HCT116 (cell line): ENCODE measurements at regions not wholly inside any gene's neighbourhood (a gene's known extent, or its start where the extent isn't known, plus 50 kb on each side); places are given as distances from the start of the nearest gene placed in this dataset.

Experiments used
- ATAC-seq: fragments of 200-7000 bp; cut with Tn5 transposase; 2 replicates; pipeline ENCODE4 v1.9.1; 2020; ENCODE audit warnings: mild to moderate bottlenecking, moderate library complexity
- BruUV-seq: library from RNA; stranded (reverse); fragments of 400-500 nt; replicated peaks from 2 replicates; lab custom pipeline; 2021; lab: Mats Ljungman, UMichigan
- CTCF ChIA-PET: fragments of 300-600 bp; sonication (Branson Sonifier 250); formaldehyde crosslinking; loops from one replicate; lab custom pipeline; 2021; ENCODE audit warnings: antibody characterized with exemption; lab: Charles Lee
- POLR2A ChIA-PET: fragments of 300-600, 350-600 bp; sonication (Branson Sonifier 250); formaldehyde crosslinking; loops from one replicate; lab custom pipeline; 2021; ENCODE audit warnings: antibody characterized with exemption; lab: Charles Lee
- RAD21 ChIA-PET, 2 experiments: fragments of 300-600 bp; sonication (Branson Sonifier 250); formaldehyde crosslinking; loops; one replicate each; lab custom pipeline; 2023; ENCODE audit warnings: low total read pairs in 2 of 2; ENCODE audit not compliant: uncharacterized antibody in 2 of 2, unreplicated experiment in 2 of 2, low non-redundant PET in 1 of 2; lab: Charles Lee
- DNase-seq: peaks from one replicate; pipeline ENCODE4 v3.0.0-alpha.2; 2010; ENCODE audit warnings: low read depth, low spot score
- H2AFZ ChIP-seq: fragments of 200-600 bp; shearing (Covaris generic), sonication (generic); 2 replicates; pipeline ENCODE4 v1.6.1; 2017; ENCODE audit warnings: low read depth, mixed run types, mixed read lengths, antibody characterized with exemption, low read length; ENCODE audit not compliant: poor library complexity, severe bottlenecking
- H3K27ac ChIP-seq: 2 replicates; pipeline ENCODE4 v1.5.1; 2012; ENCODE audit warnings: low read depth, low read length
- H3K27me3 ChIP-seq: fragments of 200-600 bp; sonication (generic); 2 replicates; pipeline ENCODE4 v1.6.1; 2016; ENCODE audit warnings: mixed run types, low read length, mixed read lengths; ENCODE audit not compliant: insufficient read depth
- H3K36me3 ChIP-seq, 2 experiments: fragments of 200-500 bp in 1 of 2; fragments of 200-600 bp in 1 of 2; sonication (Bioruptor generic) in 1 of 2; sonication (generic) in 1 of 2; 2 replicates each; pipeline versions ENCODE4 v1.5.1 to v1.6.1; 2014 to 2016; ENCODE audit warnings: low read length in 2 of 2, inconsistent platforms in 1 of 2, mixed read lengths in 1 of 2, mixed run types in 1 of 2; ENCODE audit not compliant: insufficient read depth in 2 of 2, control insufficient read depth in 1 of 2
- H3K4me1 ChIP-seq, 2 experiments: fragments of 200-600 bp in 1 of 2; sonication (generic) in 1 of 2; 2 replicates each; pipeline versions ENCODE4 v1.5.1 to v1.6.1; 2012 to 2017; ENCODE audit warnings: low read length in 2 of 2, inconsistent platforms in 1 of 2, mild to moderate bottlenecking in 1 of 2, mixed read lengths in 1 of 2, mixed run types in 1 of 2, moderate library complexity in 1 of 2; ENCODE audit not compliant: insufficient read depth in 2 of 2, control insufficient read depth in 1 of 2
- H3K4me2 ChIP-seq: fragments of 200-600 bp; sonication (generic); 2 replicates; pipeline ENCODE4 v1.6.1; 2017; ENCODE audit warnings: mixed run types, low read length, mixed read lengths
- H3K4me3 ChIP-seq, 2 experiments: fragments of 200-600 bp in 1 of 2; sonication (generic) in 1 of 2; replicated peaks in 1 of 2; 2 replicates each; pipeline ENCODE4 v1.5.1; 2011 to 2016; ENCODE audit warnings: low read length in 2 of 2, control low read depth in 1 of 2, low read depth in 1 of 2, mild to moderate bottlenecking in 1 of 2, mixed read lengths in 1 of 2, mixed run types in 1 of 2
- H3K79me2 ChIP-seq: fragments of 200-600 bp; sonication (generic); 2 replicates; pipeline ENCODE4 v1.6.1; 2017; ENCODE audit warnings: mild to moderate bottlenecking, mixed run types, low read length, moderate library complexity, mixed read lengths; ENCODE audit not compliant: insufficient read depth
- H3K9ac ChIP-seq: fragments of 200-600 bp; sonication (generic); 2 replicates; pipeline ENCODE4 v1.6.1; 2016; ENCODE audit warnings: low read length, mixed read lengths
- H3K9me2 ChIP-seq: fragments of 200-600 bp; sonication (generic), shearing (Covaris generic); 2 replicates; pipeline ENCODE4 v1.6.1; 2017; ENCODE audit warnings: mixed run types, mild to moderate bottlenecking, moderate library complexity; ENCODE audit not compliant: insufficient read depth
- H3K9me3 ChIP-seq, 2 experiments: fragments of 200-500 bp in 1 of 2; fragments of 200-600 bp in 1 of 2; sonication (Bioruptor generic) in 1 of 2; sonication (generic) in 1 of 2; 2 replicates each; pipeline ENCODE4 v1.6.1; 2014 to 2017; ENCODE audit warnings: low read length in 2 of 2, mixed read lengths in 2 of 2, inconsistent platforms in 1 of 2, low read depth in 1 of 2, mild to moderate bottlenecking in 1 of 2, mixed run types in 1 of 2, moderate library complexity in 1 of 2; ENCODE audit not compliant: control insufficient read depth in 1 of 2, insufficient read depth in 1 of 2
- H4K20me1 ChIP-seq: fragments of 200-600 bp; sonication (generic), shearing (Covaris generic); 2 replicates; pipeline ENCODE4 v1.6.1; 2017; ENCODE audit warnings: mixed run types, mild to moderate bottlenecking, moderate library complexity; ENCODE audit not compliant: insufficient read depth
- CBX3 ChIP-seq: IDR thresholded peaks from 2 replicates; pipeline ENCODE4 v1.6.1; 2012; ENCODE audit warnings: low read depth
- CTCF ChIP-seq, 3 experiments: fragments of 200-600 bp in 1 of 3; sonication (generic) in 1 of 3; IDR thresholded peaks in 2 of 3; conservative IDR thresholded peaks in 1 of 3; 2 replicates each; pipeline ENCODE4 v1.5.1; 2012 to 2017; ENCODE audit warnings: low read depth in 2 of 3, low read length in 2 of 3, antibody characterized with exemption in 1 of 3, borderline replicate concordance in 1 of 3, control low read depth in 1 of 3, mild to moderate bottlenecking in 1 of 3, mixed read lengths in 1 of 3, mixed run types in 1 of 3, moderate library complexity in 1 of 3; ENCODE audit not compliant: insufficient read depth in 1 of 3
- EGR1 ChIP-seq: IDR thresholded peaks from 2 replicates; pipeline ENCODE4 v1.6.1; 2012; ENCODE audit warnings: low read depth
- ELF1 ChIP-seq: IDR thresholded peaks from 2 replicates; pipeline ENCODE4 v1.6.1; 2012; ENCODE audit warnings: low read depth, borderline replicate concordance
- EZH2phosphoT487 ChIP-seq: fragments of 200-600 bp; IDR thresholded peaks from 2 replicates; pipeline ENCODE4 v1.6.1; 2018; ENCODE audit warnings: antibody characterized with exemption, borderline replicate concordance
- FOSL1 ChIP-seq: IDR thresholded peaks from 2 replicates; pipeline ENCODE4 v1.6.1; 2012; ENCODE audit warnings: low read depth
- JUND ChIP-seq: IDR thresholded peaks from 2 replicates; pipeline ENCODE4 v1.6.1; 2012
- RAD21 ChIP-seq: IDR thresholded peaks from 2 replicates; pipeline ENCODE4 v1.6.1; 2012; ENCODE audit warnings: low read depth, mild to moderate bottlenecking
- YY1 ChIP-seq: IDR thresholded peaks from 2 replicates; pipeline ENCODE4 v1.6.1; 2011; ENCODE audit warnings: low read length, low read depth, moderate library complexity, mild to moderate bottlenecking; ENCODE audit not compliant: insufficient replicate concordance; ENCODE audit errors: extremely low read depth
- ZBTB33 ChIP-seq: IDR thresholded peaks from 2 replicates; pipeline ENCODE4 v1.6.1; 2011; ENCODE audit warnings: mild to moderate bottlenecking, low read length, moderate library complexity; ENCODE audit not compliant: insufficient replicate concordance; ENCODE audit errors: extremely low read depth
- intact Hi-C: fragments of 100-400 bp; cut with micrococcal nuclease; formaldehyde crosslinking; loops from 2 replicates; pipeline ENCODE4 v1.10.0; 2022
- TF ChIP-seq, protein P1 (sequence below): IDR thresholded peaks from 2 replicates; pipeline ENCODE4 v1.6.1; 2012
- TF ChIP-seq, protein P2 (sequence below): IDR thresholded peaks from 2 replicates; pipeline ENCODE4 v1.6.1; 2012; ENCODE audit warnings: low read depth

- Histone ChIP-seq H3K27me3 (no peaks in the 10 kb centered on the region), H3K9me3 (no peaks in the 10 kb centered on the region), H3K79me2 (no peaks in the 10 kb centered on the region), H4K20me1 (no peaks in the 10 kb centered on the region), H3K4me2 (no peak overlapping the region), H3K9ac (no peak overlapping the region), H3K36me3 (no peaks in the 10 kb centered on the region), H3K9me2 (no peaks in the 10 kb centered on the region), H3K4me1 (no peaks in the 10 kb centered on the region), H3K4me3 (no peak overlapping the region), H2AFZ (no peak overlapping the region), H3K27ac (no peak overlapping the region)
- no peak for DNase-seq
- POLR2A ChIA-PET: no interaction called here
- intact Hi-C loops: no loop called here
- no peak for TF ChIP-seq YY1
- TF ChIP-seq, protein P1, sequence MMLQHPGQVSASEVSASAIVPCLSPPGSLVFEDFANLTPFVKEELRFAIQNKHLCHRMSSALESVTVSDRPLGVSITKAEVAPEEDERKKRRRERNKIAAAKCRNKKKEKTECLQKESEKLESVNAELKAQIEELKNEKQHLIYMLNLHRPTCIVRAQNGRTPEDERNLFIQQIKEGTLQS: no peak
- no peak for TF ChIP-seq FOSL1
- TF ChIP-seq JUND: no peak
- TF ChIP-seq CTCF (IDR thresholded peaks at IDR 0.05 in 2 of 3, conservative IDR thresholded peaks at IDR 0.05 in 1 of 3; ENCODE audit: borderline replicate concordance in 1 of 3, insufficient read depth in 1 of 3, low read depth in 2 of 3, low read length in 2 of 3): no peak
- ATAC-seq: no peak
- RAD21 ChIA-PET: no interaction called here
- CTCF ChIA-PET: interaction anchor here (1.0 kb wide), 1 partner anchor 9 kb away, joined by 3 read pairs; no protein-coding TSS in a partner anchor
- no TSS peak for BruUV-seq
Measured at GRCh38 chr4:157423526-157424020, 203.0 kb downstream of the GRIA2 start.

DNA sequence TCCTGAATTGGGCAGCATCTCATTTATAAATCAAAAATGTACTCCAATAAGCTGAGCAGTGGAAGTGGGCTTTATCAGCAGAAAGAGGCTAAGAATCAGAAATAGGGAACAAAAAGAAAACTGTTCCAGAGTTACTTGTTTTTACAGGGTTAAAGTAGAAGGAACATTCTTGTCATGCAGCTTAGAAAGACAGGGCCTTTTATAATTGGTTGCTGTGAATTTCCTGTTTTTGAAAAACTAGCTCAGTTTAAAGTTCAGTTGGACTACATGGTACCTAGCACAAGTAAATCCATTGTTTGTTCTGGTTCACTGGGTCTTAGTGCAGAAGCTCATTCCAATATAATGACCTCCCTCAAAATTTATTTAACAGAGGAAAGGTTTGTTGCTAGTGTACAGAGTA lies 200.8 kb downstream of the GRIA2 start:
- Histone ChIP-seq H3K9me2 (no peaks in the 10 kb centered on the region), H3K79me2 (no peaks in the 10 kb centered on the region), H3K4me1 (no peaks in the 10 kb centered on the region), H3K9ac (no peak overlapping the region), H3K27ac (no peak overlapping the region), H3K4me2 (no peak overlapping the region), H3K4me3 (no peak overlapping the region), H3K36me3 (no peaks in the 10 kb centered on the region), H2AFZ (no peak overlapping the region), H4K20me1 (no peaks in the 10 kb centered on the region), H3K27me3 (no peaks in the 10 kb centered on the region), H3K9me3 (no peaks in the 10 kb centered on the region)
- intact Hi-C loops: no loop called here
- no peak for DNase-seq
- BruUV-seq: no TSS peak
- ATAC-seq: no peak
- RAD21 ChIA-PET: no interaction called here
- CTCF ChIA-PET: no interaction called here
- POLR2A ChIA-PET: no interaction called here
- TF ChIP-seq JUND (no peak), CBX3 (no peak), EGR1 (no peak), EZH2phosphoT487 (no peak), ZBTB33 (no peak), RAD21 (no peak), ELF1 (no peak), YY1 (no peak)
- TF ChIP-seq, protein P2, sequence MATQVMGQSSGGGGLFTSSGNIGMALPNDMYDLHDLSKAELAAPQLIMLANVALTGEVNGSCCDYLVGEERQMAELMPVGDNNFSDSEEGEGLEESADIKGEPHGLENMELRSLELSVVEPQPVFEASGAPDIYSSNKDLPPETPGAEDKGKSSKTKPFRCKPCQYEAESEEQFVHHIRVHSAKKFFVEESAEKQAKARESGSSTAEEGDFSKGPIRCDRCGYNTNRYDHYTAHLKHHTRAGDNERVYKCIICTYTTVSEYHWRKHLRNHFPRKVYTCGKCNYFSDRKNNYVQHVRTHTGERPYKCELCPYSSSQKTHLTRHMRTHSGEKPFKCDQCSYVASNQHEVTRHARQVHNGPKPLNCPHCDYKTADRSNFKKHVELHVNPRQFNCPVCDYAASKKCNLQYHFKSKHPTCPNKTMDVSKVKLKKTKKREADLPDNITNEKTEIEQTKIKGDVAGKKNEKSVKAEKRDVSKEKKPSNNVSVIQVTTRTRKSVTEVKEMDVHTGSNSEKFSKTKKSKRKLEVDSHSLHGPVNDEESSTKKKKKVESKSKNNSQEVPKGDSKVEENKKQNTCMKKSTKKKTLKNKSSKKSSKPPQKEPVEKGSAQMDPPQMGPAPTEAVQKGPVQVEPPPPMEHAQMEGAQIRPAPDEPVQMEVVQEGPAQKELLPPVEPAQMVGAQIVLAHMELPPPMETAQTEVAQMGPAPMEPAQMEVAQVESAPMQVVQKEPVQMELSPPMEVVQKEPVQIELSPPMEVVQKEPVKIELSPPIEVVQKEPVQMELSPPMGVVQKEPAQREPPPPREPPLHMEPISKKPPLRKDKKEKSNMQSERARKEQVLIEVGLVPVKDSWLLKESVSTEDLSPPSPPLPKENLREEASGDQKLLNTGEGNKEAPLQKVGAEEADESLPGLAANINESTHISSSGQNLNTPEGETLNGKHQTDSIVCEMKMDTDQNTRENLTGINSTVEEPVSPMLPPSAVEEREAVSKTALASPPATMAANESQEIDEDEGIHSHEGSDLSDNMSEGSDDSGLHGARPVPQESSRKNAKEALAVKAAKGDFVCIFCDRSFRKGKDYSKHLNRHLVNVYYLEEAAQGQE: no peak
